ENCODE measurements at regions not wholly inside any gene's neighbourhood (a gene's known extent, or its start where the extent isn't known, plus 50 kb on each side); places are given as distances from the start of the nearest gene placed in this dataset.

DNA sequence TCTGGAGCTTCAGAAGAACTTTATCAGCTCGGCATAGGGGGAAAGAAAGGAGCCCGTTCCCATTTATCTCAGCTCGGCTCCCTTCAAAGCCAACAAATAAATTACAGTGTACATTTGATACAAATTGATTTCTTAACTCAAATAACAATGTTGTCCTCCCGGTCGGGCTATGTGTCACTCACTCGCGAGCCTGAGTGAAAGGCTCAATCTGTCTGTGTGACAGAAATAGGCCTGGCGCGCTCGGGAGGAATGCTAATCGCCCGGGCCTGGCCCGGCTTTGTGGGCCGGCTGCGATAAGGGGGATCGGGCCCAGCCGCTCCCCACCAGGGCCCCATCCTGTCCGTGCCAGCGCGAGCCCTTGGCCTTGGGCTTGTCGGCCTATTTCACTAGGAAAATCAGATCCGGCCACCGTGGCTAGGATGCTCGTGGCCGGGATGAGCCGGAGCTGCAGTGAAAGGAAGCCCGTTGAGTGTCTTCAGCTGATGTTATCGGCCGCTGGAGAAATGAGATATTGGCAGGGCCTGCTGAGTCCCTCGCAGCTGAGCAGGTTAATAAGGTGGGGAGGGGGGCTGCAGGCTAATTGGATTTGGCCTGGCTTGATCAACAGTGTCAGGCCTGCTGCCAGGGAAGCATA lies 258.7 kb downstream of the IRX1 start:
- H3K4me3 Mint-ChIP-seq = no peak overlapping the region

DNA sequence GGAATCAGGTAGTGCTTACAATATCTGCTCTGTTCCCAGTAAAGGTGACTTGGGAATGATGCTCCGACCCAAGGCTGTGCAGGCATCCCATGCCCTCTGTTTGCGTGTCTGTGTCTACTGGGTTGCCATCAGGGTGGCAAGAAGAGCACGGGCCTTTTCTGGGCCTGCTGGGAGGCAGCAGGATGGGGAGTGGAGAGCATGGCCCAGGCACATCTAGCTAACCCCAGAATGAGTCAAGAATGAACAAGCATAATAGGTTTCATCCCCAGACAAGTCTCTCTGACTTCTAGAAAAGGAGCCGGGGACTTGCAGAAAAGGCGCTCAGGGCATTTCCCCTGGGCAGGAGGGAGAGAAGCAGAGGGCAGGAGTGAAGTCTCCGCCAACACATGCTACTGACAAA lies 260.4 kb downstream of the IRX1 start:
- Mint-ChIP-seq H3K27me3 (no peaks in the 10 kb centered on the region), H3K27ac (no peak overlapping the region), H3K4me1 (ENCODE audit: low read depth) (no peaks in the 10 kb centered on the region), H3K9me3 (no peaks in the 10 kb centered on the region), H3K4me3 (no peak overlapping the region), H3K36me3 (ENCODE audit: low read depth) (no peaks in the 10 kb centered on the region)
- ATAC-seq (no peak), DNase-seq (no peak)
- intact Hi-C loops (cut with micrococcal nuclease) = no loop called here
- POLR2A ChIA-PET = no interaction called here
- TF ChIP-seq, protein P1, sequence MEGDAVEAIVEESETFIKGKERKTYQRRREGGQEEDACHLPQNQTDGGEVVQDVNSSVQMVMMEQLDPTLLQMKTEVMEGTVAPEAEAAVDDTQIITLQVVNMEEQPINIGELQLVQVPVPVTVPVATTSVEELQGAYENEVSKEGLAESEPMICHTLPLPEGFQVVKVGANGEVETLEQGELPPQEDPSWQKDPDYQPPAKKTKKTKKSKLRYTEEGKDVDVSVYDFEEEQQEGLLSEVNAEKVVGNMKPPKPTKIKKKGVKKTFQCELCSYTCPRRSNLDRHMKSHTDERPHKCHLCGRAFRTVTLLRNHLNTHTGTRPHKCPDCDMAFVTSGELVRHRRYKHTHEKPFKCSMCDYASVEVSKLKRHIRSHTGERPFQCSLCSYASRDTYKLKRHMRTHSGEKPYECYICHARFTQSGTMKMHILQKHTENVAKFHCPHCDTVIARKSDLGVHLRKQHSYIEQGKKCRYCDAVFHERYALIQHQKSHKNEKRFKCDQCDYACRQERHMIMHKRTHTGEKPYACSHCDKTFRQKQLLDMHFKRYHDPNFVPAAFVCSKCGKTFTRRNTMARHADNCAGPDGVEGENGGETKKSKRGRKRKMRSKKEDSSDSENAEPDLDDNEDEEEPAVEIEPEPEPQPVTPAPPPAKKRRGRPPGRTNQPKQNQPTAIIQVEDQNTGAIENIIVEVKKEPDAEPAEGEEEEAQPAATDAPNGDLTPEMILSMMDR (IDR thresholded peaks at IDR 0.05) = no peak
- CTCF ChIA-PET = no interaction called here

More for the DNA sequence above, 258.7 kb downstream of the IRX1 start:
- Mint-ChIP-seq H3K27ac (no peak overlapping the region), H3K36me3 (ENCODE audit: low read depth) (no peaks in the 10 kb centered on the region), H3K9me3 (no peaks in the 10 kb centered on the region), H3K27me3 (no peaks in the 10 kb centered on the region), H3K4me1 (ENCODE audit: low read depth) (no peaks in the 10 kb centered on the region)
- DNase-seq (no peak), ATAC-seq (no peak)
- POLR2A ChIA-PET = no interaction called here
- intact Hi-C loops (cut with micrococcal nuclease) = no loop called here
- CTCF ChIA-PET = no interaction called here
- TF ChIP-seq, protein P1 (IDR thresholded peaks at IDR 0.05) = no peak

DNA sequence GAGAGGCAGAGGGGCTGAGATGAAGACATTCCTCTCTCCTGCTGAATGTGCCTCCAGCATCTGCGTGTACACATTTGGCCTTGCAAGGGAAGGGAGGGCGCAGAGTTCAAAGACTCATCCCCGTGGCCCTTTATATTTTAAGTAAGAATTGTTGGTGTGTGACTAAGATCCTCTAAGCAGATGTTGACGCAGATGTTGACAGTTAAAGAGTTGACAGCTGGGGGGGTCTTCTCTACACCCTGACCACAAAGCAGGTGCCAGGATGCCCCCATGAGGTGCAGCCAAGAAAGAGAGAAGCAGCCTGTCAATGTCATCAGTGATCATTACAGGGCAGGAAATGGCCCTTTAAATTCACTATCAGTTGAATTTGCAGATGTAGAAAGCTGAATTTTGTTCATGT lies 262.9 kb downstream of the IRX1 start:
- ChIA-PET POLR2A (no interaction called here), CTCF (interaction anchor here (0.7 kb wide), 1 partner anchor 27 kb away, joined by 3 read pairs; no protein-coding TSS in a partner anchor)
- intact Hi-C loops (cut with micrococcal nuclease) = no loop called here
- ATAC-seq (no peak), DNase-seq (no peak)
- H3K27ac Mint-ChIP-seq = no peak overlapping the region
- H3K4me1 Mint-ChIP-seq (ENCODE audit: low read depth) = no peaks in the 10 kb centered on the region
- no peaks in the 10 kb centered on the region for H3K9me3 Mint-ChIP-seq
- H3K36me3 Mint-ChIP-seq (ENCODE audit: low read depth) = no peaks in the 10 kb centered on the region
- no peaks in the 10 kb centered on the region for H3K27me3 Mint-ChIP-seq
- TF ChIP-seq, protein P1 (IDR thresholded peaks at IDR 0.05) = no peak
- no peak overlapping the region for H3K4me3 Mint-ChIP-seq

DNA sequence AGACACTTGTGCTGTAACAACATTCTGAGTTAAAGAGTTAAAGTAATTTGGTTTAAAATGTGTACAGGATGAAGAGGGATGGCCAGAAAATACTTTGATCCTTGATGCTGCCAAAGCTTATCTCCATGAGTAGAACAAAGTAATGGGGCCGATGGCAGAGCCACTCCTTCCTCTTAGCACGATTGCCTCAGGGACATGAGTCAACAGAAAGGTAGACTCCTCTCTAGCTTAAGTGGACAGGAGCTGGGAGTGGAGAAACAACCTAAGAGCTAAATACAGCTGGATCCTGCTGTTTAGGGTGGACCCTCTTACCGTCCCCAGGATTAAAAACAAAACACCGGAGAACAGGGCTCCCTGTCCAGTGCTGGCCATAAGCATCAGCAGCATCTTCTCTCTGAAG lies 267.3 kb downstream of the IRX1 start:
- Mint-ChIP-seq H3K9me3 (no peaks in the 10 kb centered on the region), H3K27me3 (no peaks in the 10 kb centered on the region), H3K4me1 (ENCODE audit: low read depth) (no peaks in the 10 kb centered on the region), H3K4me3 (no peak overlapping the region), H3K27ac (no peak overlapping the region), H3K36me3 (ENCODE audit: low read depth) (no peaks in the 10 kb centered on the region)
- ChIA-PET POLR2A (interaction anchor here (0.5 kb wide), 1 partner anchor 424 kb away, joined by 3 read pairs; no protein-coding TSS in a partner anchor), CTCF (no interaction called here)
- ATAC-seq (no peak), DNase-seq (no peak)
- intact Hi-C loops (cut with micrococcal nuclease) = no loop called here
- TF ChIP-seq, protein P1 (IDR thresholded peaks at IDR 0.05) = no peak

DNA sequence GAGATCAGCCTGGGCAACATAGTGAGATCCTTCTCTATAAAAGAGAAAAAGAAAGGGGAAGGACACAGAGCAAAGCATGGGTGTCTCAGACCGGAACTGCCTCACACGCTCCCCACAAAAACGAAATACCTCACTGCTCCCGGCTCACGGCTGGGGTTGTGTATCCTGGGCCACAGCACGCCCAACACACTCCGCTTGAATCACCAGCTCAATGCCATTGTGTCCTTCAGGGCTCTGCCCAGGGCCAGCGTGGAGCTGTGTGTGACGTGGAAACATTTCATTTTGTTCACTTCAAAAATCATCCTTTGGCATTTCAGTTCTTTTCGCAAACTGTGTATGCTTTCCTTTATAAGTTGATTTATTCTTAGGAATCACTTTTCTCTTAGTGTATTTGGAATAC lies 279.5 kb downstream of the IRX1 start:
- POLR2A ChIA-PET = no interaction called here

More for the DNA sequence above, 279.5 kb downstream of the IRX1 start:
- intact Hi-C loops (cut with micrococcal nuclease) = no loop called here
- no peaks in the 10 kb centered on the region for H3K4me1 Mint-ChIP-seq (ENCODE audit: low read depth)
- H3K4me3 Mint-ChIP-seq = no peak overlapping the region
- H3K27ac Mint-ChIP-seq = no peak overlapping the region
- peaks cover 3% of the 10 kb centered on the region for H3K9me3 Mint-ChIP-seq
- TF ChIP-seq, protein P1 (IDR thresholded peaks at IDR 0.05) = no peak
- DNase-seq (no peak), ATAC-seq (no peak)
- CTCF ChIA-PET = no interaction called here
- H3K36me3 Mint-ChIP-seq (ENCODE audit: low read depth) = no peaks in the 10 kb centered on the region
- H3K27me3 Mint-ChIP-seq = no peaks in the 10 kb centered on the region
